HUES48 (cell line): ENCODE measurements at regions not wholly inside any gene's neighbourhood (a gene's known extent, or its start where the extent isn't known, plus 50 kb on each side); places are given as distances from the start of the nearest gene placed in this dataset.

Experiments
- H3K27ac ChIP-seq: one replicate; pipeline ENCODE4 v1.7.0; 2013; ENCODE audit warnings: low read depth, low read length, inconsistent platforms
- H3K27me3 ChIP-seq: 2 replicates; pipeline ENCODE4 v1.6.1; 2013; ENCODE audit warnings: mild to moderate bottlenecking, low read length; ENCODE audit not compliant: control insufficient read depth, insufficient read depth
- H3K36me3 ChIP-seq: 2 replicates; pipeline ENCODE4 v1.6.1; 2013; ENCODE audit warnings: low read length; ENCODE audit not compliant: control insufficient read depth, insufficient read depth
- H3K4me1 ChIP-seq: 2 replicates; pipeline ENCODE4 v1.6.1; 2013; ENCODE audit warnings: mild to moderate bottlenecking, low read length; ENCODE audit not compliant: control insufficient read depth, insufficient read depth
- H3K4me3 ChIP-seq: 2 replicates; pipeline ENCODE4 v1.5.1; 2013; ENCODE audit warnings: mild to moderate bottlenecking, low read depth, low read length
- H3K9ac ChIP-seq: 2 replicates; pipeline ENCODE4 v1.6.1; 2013; ENCODE audit warnings: mild to moderate bottlenecking, low read depth, low read length, moderate library complexity
- H3K9me3 ChIP-seq: 2 replicates; pipeline ENCODE4 v1.6.1; 2013; ENCODE audit warnings: low read length; ENCODE audit not compliant: control insufficient read depth, insufficient read depth

- no peak overlapping the region for H3K9ac ChIP-seq
- no peaks in the 10 kb centered on the region for H3K9me3 ChIP-seq
- H3K27ac ChIP-seq = no peak overlapping the region
Observed at GRCh38 chr12:68506619-68507018, 104.1 kb upstream of the RAP1B start.

GRCh38 chr12:68507657-68508056 lies 103.0 kb upstream of the RAP1B start:
- Histone ChIP-seq H3K27me3 (no peaks in the 10 kb centered on the region), H3K36me3 (no peaks in the 10 kb centered on the region), H3K4me3 (no peak overlapping the region), H3K27ac (no peak overlapping the region), H3K9me3 (no peaks in the 10 kb centered on the region), H3K4me1 (no peaks in the 10 kb centered on the region), H3K9ac (no peak overlapping the region)

More at GRCh38 chr12:68506619-68507018, 104.1 kb upstream of the RAP1B start:
- Histone ChIP-seq H3K4me3 (no peak overlapping the region), H3K36me3 (no peaks in the 10 kb centered on the region), H3K4me1 (no peaks in the 10 kb centered on the region), H3K27me3 (no peaks in the 10 kb centered on the region)

- H3K27ac ChIP-seq = no peak overlapping the region
- H3K9me3 ChIP-seq = no peaks in the 10 kb centered on the region
- H3K4me1 ChIP-seq = no peaks in the 10 kb centered on the region
- no peaks in the 10 kb centered on the region for H3K27me3 ChIP-seq
- no peaks in the 10 kb centered on the region for H3K36me3 ChIP-seq
- no peak overlapping the region for H3K9ac ChIP-seq
- no peak overlapping the region for H3K4me3 ChIP-seq
Observed at GRCh38 chr12:68508576-68508975, 102.1 kb upstream of the RAP1B start.

- Histone ChIP-seq H3K9me3 (no peaks in the 10 kb centered on the region), H3K9ac (no peak overlapping the region), H3K4me1 (no peaks in the 10 kb centered on the region), H3K36me3 (no peaks in the 10 kb centered on the region), H3K27me3 (no peaks in the 10 kb centered on the region), H3K27ac (no peak overlapping the region), H3K4me3 (no peak overlapping the region)
Observed at GRCh38 chr12:68509242-68509641, 101.5 kb upstream of the RAP1B start.

- no peaks in the 10 kb centered on the region for H3K4me1 ChIP-seq
- H3K27ac ChIP-seq = no peak overlapping the region
- no peak overlapping the region for H3K9ac ChIP-seq
- H3K4me3 ChIP-seq = no peak overlapping the region
- no peaks in the 10 kb centered on the region for H3K27me3 ChIP-seq
- H3K9me3 ChIP-seq = no peaks in the 10 kb centered on the region
- H3K36me3 ChIP-seq = no peaks in the 10 kb centered on the region
Observed at GRCh38 chr12:68510397-68510796, 100.3 kb upstream of the RAP1B start.

GRCh38 chr12:68514807-68515411 lies 95.8 kb upstream of the RAP1B start:
- Histone ChIP-seq H3K9ac (no peak overlapping the region), H3K9me3 (no peaks in the 10 kb centered on the region), H3K27me3 (no peaks in the 10 kb centered on the region), H3K4me3 (no peak overlapping the region), H3K27ac (no peak overlapping the region), H3K36me3 (no peaks in the 10 kb centered on the region), H3K4me1 (no peaks in the 10 kb centered on the region)

- H3K4me3 ChIP-seq = no peak overlapping the region
- H3K27me3 ChIP-seq = no peaks in the 10 kb centered on the region
- no peaks in the 10 kb centered on the region for H3K9me3 ChIP-seq
- H3K9ac ChIP-seq = no peak overlapping the region
- H3K4me1 ChIP-seq = no peaks in the 10 kb centered on the region
- H3K27ac ChIP-seq = no peak overlapping the region
- H3K36me3 ChIP-seq = no peaks in the 10 kb centered on the region
Observed at GRCh38 chr12:68515793-68516192, 94.9 kb upstream of the RAP1B start.

GRCh38 chr12:68521321-68521839 lies 89.3 kb upstream of the RAP1B start:
- no peaks in the 10 kb centered on the region for H3K36me3 ChIP-seq
- H3K9ac ChIP-seq = no peak overlapping the region; the same call in 1 of the 2 replicates
- 0 out of 2 replicates have a peak, but pooled peaks cover 6% of the 10 kb centered on the region for H3K9me3 ChIP-seq
- H3K4me1 ChIP-seq = no peaks in the 10 kb centered on the region
- no peak overlapping the region for H3K4me3 ChIP-seq
- H3K27me3 ChIP-seq = no peaks in the 10 kb centered on the region
- H3K27ac ChIP-seq = no peak overlapping the region

GRCh38 chr12:68521848-68522502 lies 88.7 kb upstream of the RAP1B start:
- Histone ChIP-seq H3K9me3 (0 out of 2 replicates have a peak, but pooled peaks cover 6% of the 10 kb centered on the region), H3K27ac (no peak overlapping the region), H3K36me3 (no peaks in the 10 kb centered on the region), H3K9ac (no peak overlapping the region; the same call in 1 of the 2 replicates), H3K4me1 (no peaks in the 10 kb centered on the region), H3K4me3 (no peak overlapping the region), H3K27me3 (no peaks in the 10 kb centered on the region)

- 0 out of 2 replicates have a peak, but pooled peaks cover 6% of the 10 kb centered on the region for H3K9me3 ChIP-seq
- H3K4me3 ChIP-seq = no peak overlapping the region
- no peaks in the 10 kb centered on the region for H3K4me1 ChIP-seq
- no peaks in the 10 kb centered on the region for H3K36me3 ChIP-seq
- no peak overlapping the region for H3K9ac ChIP-seq
- H3K27me3 ChIP-seq = no peaks in the 10 kb centered on the region
- H3K27ac ChIP-seq = no peak overlapping the region
Observed at GRCh38 chr12:68529466-68529865, 81.2 kb upstream of the RAP1B start.

- H3K4me1 ChIP-seq = no peaks in the 10 kb centered on the region
- H3K36me3 ChIP-seq = no peaks in the 10 kb centered on the region
- 0 out of 2 replicates have a peak, but pooled peaks cover 6% of the 10 kb centered on the region for H3K9me3 ChIP-seq
- H3K27me3 ChIP-seq = no peaks in the 10 kb centered on the region
- H3K9ac ChIP-seq = no peak overlapping the region
- no peak overlapping the region for H3K4me3 ChIP-seq
- H3K27ac ChIP-seq = no peak overlapping the region
Observed at GRCh38 chr12:68529869-68530268, 80.8 kb upstream of the RAP1B start.
